ENCODE measurements at regions not wholly inside any gene's neighbourhood (a gene's known extent, or its start where the extent isn't known, plus 50 kb on each side); places are given as distances from the start of the nearest gene placed in this dataset.

DNA sequence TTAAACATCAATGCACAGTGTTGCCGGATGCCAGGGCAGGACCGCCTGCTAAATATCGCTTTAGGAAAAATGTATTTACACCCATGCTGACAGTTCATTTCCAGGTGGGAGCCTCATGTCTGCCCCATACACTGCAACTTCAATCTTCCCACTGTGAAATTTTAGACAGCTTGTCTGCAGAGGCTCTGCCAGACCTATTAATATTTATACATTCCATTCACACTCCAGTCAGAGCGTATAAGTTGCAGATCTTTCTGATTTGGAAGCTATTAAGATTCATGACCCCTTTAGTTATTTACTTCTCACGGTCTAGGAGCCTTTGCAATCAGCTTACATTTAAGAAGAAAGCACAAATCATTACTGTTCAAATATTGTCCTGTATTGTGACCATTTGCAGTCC is 357.4 kb downstream of the ATP23 start:
- H3K9me3 Mint-ChIP-seq, result no peaks in the 10 kb centered on the region
- DNase-seq, result no peak
- no peaks in the 10 kb centered on the region for H3K4me1 Mint-ChIP-seq (ENCODE audit: low read depth)
- ATAC-seq, result no peak
- H3K36me3 Mint-ChIP-seq (ENCODE audit: insufficient read depth), result no peaks in the 10 kb centered on the region
- peaks cover 7% of the 10 kb centered on the region for H3K27me3 Mint-ChIP-seq (ENCODE audit: low read depth)
- no peak overlapping the region for H3K4me3 Mint-ChIP-seq

DNA sequence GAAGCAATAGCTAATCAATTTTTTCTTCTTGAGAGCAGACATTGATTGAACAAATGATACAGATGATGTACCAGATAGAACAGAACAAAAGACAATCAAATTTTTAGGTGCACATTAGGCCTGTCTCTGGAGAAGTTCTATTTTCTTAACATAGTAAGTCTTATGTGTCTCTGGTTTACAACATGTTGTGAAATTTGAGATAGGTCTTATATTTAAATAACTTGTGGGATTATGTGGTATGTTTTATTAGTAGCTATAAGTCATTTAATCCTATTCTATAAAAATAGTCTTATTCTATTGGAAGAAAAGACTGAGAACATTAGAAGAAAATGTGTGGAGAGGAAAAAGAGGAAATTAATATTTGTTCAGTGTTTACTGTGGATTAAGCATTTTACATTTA is 358.0 kb downstream of the ATP23 start:
- Mint-ChIP-seq H3K36me3 (ENCODE audit: insufficient read depth) (no peaks in the 10 kb centered on the region), H3K4me3 (no peak overlapping the region), H3K4me1 (ENCODE audit: low read depth) (no peaks in the 10 kb centered on the region), H3K27me3 (ENCODE audit: low read depth) (peaks cover 5% of the 10 kb centered on the region), H3K9me3 (no peaks in the 10 kb centered on the region)
- ATAC-seq (no peak), DNase-seq (no peak)

DNA sequence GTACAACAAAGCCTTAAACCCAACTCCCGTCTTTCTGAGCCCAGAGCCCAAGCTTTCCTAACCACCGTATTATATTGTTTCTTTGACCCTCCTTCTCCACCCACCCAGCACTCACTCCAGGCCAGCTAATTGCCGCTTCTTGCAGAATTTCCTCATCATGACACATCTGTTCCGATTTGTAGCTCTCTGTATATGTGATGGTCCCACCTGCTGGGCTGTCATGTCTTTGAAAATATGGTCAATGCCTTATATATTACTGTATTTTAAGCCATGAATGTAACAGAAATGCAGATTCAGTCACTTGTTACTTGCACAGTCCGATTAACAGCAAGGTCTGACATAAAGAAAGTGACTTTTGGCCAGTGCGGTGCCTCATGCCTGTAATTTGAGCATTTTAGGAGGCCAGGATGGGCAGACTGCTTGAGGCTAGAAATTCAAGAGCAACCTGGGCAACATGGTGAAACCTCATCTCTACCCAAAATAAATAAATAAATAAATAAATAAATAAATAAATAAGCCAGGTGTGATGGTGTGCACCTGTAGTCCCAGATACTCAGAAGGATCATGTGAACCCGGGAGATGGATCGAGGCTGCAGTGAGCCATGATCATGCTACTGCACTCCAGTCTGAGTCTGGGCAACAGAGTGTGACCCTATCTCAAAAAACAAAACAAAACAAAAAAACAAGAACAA is 359.8 kb downstream of the ATP23 start:
- Mint-ChIP-seq H3K27me3 (ENCODE audit: low read depth) (no peaks in the 10 kb centered on the region), H3K4me1 (ENCODE audit: low read depth) (no peaks in the 10 kb centered on the region), H3K4me3 (no peak overlapping the region), H3K9me3 (no peaks in the 10 kb centered on the region), H3K36me3 (ENCODE audit: insufficient read depth) (no peaks in the 10 kb centered on the region)
- DNase-seq (no peak), ATAC-seq (no peak)

DNA sequence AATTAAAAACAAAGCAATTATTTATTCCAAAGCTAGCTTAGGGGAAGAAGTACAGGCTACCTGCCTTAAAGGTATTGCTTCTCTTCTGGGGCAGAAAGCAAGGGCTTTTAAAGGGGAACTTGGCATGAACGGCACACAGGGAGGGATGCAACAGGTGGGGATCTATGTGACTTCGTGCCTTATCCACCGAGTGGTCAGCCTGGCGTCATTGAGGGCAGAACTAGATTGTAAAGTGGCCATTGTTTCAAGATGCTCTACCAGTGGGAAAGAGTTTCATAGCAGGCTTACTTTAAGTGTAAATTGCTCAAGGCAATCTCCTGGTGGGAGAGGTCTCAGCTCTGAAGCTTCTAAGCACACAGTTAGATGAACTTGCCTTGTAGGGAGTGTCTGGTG is 360.4 kb downstream of the ATP23 start:
- H3K27me3 Mint-ChIP-seq (ENCODE audit: low read depth), result no peaks in the 10 kb centered on the region
- H3K4me3 Mint-ChIP-seq, result no peak overlapping the region
- no peaks in the 10 kb centered on the region for H3K36me3 Mint-ChIP-seq (ENCODE audit: insufficient read depth)
- DNase-seq (no peak), ATAC-seq (no peak)
- H3K4me1 Mint-ChIP-seq (ENCODE audit: low read depth), result no peaks in the 10 kb centered on the region
- H3K9me3 Mint-ChIP-seq, result no peaks in the 10 kb centered on the region

DNA sequence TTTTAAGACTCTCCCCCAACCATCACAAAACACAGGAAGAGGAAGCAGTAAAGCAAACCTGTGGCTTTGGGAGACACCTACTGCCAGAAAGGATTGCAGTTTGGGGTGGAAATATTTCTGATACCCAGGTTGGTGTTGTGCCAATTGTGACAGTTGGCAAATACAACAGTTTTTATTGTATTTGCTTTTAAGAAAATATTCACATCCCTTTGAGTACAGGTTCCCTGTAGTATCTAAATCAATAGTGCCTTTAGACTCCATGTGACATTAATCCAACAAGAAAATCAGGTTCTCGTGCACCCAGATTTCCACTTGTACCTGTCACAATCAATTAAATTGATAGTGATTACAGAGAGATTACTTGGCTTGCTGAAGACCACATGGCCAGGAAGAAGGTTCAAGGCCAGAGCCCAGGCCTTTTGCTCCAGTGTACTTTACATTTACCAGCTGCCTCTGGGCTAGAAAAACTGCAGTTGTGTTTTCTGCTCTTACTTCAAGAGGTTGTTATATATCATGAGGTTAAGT is 361.2 kb downstream of the ATP23 start:
- Mint-ChIP-seq H3K9me3 (no peaks in the 10 kb centered on the region), H3K4me3 (no peak overlapping the region), H3K36me3 (ENCODE audit: insufficient read depth) (no peaks in the 10 kb centered on the region), H3K27me3 (ENCODE audit: low read depth) (no peaks in the 10 kb centered on the region), H3K4me1 (ENCODE audit: low read depth) (no peaks in the 10 kb centered on the region)
- DNase-seq (no peak), ATAC-seq (no peak)

DNA sequence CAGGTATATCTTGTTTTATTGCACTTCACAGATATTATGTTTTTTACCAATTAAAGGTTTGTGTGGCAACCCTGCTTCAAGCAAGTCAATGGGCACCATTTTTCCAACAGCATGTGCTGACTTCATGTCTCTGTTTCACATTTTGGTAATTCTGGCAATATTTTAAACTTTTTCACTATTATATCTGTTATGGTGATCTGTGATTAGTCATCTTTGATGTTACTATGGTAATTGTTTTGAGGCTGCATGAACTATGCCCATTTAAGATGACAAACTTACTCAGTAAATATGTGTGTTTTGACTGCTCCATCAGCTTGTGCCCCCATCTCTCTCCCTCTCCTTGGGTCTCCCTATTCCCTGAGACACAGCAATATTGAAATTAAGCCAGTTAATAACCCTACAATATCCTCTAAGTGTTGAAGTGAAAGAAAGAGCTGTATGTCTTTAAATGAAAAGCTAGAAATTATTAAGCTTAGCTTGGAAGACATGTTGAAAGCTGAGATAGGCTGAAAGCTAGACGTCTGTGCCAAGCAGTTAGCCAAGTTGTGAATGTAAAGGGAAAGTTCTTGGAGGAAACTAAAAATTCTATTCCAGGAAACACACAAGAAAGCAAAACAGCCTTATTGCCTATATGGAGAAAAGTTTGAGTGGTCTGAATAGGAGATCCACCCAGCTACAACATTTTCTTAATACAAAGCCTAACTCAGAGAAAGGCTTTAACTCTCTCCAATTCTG is 365.1 kb downstream of the ATP23 start:
- DNase-seq (no peak), ATAC-seq (no peak)
- H3K27me3 Mint-ChIP-seq (ENCODE audit: low read depth), result no peaks in the 10 kb centered on the region
- H3K4me1 Mint-ChIP-seq (ENCODE audit: low read depth), result no peaks in the 10 kb centered on the region
- no peaks in the 10 kb centered on the region for H3K36me3 Mint-ChIP-seq (ENCODE audit: insufficient read depth)
- no peak overlapping the region for H3K4me3 Mint-ChIP-seq
- H3K9me3 Mint-ChIP-seq, result no peaks in the 10 kb centered on the region

DNA sequence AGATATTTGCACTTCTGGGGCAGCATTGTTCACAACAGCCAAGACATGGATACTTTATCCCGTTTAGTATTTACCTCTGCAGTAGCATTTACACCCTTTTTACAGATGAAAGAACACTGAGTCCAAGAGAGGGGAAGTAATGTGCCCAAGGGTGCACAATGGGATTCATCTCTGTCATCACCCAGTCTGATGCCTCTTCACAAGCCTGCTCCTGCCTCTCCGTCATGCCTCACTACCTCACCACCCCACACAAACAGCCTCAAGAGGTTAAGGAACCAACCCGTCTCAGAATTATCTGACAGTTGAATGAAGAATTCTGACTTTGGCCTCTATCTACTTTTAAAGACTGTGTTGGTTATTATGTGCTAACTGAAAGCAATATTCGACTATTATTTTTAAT is 368.4 kb downstream of the ATP23 start:
- Mint-ChIP-seq H3K36me3 (ENCODE audit: insufficient read depth) (no peaks in the 10 kb centered on the region), H3K9me3 (no peaks in the 10 kb centered on the region), H3K27me3 (ENCODE audit: low read depth) (no peaks in the 10 kb centered on the region), H3K4me1 (ENCODE audit: low read depth) (no peaks in the 10 kb centered on the region), H3K4me3 (no peak overlapping the region)
- ATAC-seq, result no peak
- no peak for DNase-seq

DNA sequence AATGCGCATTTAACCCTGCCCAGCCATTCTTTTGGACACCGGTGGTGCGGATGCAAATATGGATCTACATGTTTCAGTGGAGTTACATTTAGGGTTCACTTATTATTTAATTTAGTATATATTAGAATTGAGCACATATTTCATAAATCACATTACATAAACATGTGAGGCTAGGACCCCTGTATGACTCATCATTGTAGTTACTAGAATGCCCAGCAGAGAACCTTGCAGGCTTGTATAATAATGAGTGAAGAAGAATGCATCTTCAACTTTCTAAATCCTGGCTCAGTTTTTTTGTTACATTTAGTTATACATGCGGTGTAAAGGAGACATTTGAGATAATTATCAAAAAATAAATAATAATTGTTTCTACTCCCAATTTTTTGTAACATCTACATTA is 369.0 kb downstream of the ATP23 start:
- Mint-ChIP-seq H3K4me1 (ENCODE audit: low read depth) (no peaks in the 10 kb centered on the region), H3K27me3 (ENCODE audit: low read depth) (no peaks in the 10 kb centered on the region), H3K4me3 (no peak overlapping the region), H3K36me3 (ENCODE audit: insufficient read depth) (no peaks in the 10 kb centered on the region), H3K9me3 (no peaks in the 10 kb centered on the region)
- ATAC-seq, result no peak
- no peak for DNase-seq

DNA sequence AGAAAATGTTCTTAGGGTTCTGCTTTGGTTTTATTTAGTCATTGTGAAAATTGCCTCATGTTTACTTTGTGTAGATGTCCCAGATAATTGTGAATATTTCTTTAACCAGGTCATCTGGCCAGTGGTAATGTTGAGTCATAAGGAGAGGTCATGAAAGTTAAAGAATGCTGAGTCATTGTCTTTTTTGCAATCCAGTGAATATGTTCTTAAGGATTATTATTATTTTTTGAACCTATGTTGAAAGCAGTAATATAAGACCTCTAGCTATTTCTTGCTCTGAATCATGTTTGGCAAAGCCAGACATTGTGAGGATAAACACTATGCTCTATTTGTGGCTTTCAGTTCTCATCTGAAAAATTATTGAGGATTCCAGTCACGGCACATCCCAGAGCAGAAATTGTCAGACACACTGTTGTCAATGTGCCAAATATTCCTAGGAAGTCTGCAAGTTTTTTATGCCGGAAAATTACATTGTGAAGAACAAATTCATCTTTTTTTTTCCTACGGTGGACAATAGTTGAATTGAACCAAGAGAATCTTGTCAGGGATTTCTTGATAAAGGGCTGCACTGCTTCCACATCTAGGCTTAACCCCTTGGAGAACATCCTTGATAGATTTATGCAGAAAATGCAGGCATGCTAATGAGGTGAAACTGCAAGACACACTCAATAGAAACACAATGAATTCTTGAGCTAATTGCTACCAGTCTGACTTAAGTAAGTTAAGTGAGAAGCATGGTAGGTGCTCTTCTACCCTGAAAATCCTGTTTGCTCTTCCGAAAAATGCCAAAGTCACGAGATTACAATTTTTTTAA is 369.6 kb downstream of the ATP23 start:
- Mint-ChIP-seq H3K36me3 (ENCODE audit: insufficient read depth) (no peaks in the 10 kb centered on the region), H3K4me3 (no peak overlapping the region), H3K27me3 (ENCODE audit: low read depth) (no peaks in the 10 kb centered on the region), H3K4me1 (ENCODE audit: low read depth) (no peaks in the 10 kb centered on the region), H3K9me3 (no peaks in the 10 kb centered on the region)
- ATAC-seq (no peak), DNase-seq (no peak)

DNA sequence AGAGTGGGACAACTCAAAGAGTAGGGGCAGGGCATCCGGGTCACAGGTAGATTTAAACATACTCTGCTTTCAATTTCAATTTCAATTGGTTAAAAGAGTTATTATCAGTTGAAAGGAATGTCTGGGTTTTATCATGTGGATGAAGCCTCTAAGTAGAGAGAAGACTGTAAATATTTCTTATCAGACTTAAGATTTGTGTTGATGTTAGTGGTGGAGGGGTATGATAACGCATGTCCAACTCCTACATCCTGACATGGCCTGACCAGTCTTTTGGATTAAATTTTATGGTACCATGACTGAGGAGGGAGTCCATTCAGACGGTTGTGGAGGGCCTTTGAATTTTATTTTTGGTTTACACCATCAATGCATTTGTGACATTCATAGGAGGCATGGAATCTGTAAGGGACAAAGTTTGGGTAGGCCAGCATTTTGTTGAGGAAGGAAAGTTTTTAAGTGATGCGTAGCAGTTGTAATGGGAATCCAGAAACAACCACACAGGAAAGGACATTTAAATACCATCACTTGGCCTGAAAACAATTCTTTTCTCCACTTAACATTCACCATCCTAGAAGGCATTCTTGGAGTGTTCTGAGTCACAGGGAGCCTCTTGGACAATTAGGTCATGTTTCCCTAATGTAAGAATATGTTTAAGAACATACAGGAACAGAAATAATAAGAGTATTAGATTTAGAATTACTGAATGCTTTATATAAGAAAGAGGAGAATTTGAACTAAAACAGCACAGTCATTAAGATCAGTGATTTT is 371.9 kb downstream of the ATP23 start:
- Mint-ChIP-seq H3K36me3 (ENCODE audit: insufficient read depth) (no peaks in the 10 kb centered on the region), H3K27me3 (ENCODE audit: low read depth) (no peaks in the 10 kb centered on the region), H3K4me1 (ENCODE audit: low read depth) (no peaks in the 10 kb centered on the region), H3K4me3 (no peak overlapping the region), H3K9me3 (peaks cover 4% of the 10 kb centered on the region)
- ATAC-seq, result no peak
- no peak for DNase-seq

DNA sequence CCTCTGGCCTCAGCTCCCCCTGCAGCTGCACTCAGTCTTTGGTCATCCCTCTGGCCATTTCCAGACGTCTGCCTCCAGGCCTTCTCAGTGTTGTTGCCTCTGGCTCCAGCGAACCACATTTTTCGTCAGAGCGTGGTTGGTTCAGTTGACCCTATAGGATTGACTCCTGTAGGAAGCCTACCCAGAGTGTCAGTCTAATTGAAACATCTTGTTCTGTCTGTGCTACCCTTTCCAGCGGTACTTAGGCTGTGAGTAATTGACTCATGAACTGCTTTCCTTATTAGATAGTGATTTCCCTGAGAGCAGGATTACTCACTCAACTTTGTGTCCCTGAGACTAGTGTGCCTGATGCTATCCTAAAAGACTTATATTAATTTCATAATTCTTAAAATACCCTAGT is 373.2 kb downstream of the ATP23 start:
- DNase-seq (no peak), ATAC-seq (no peak)
- Mint-ChIP-seq H3K4me1 (ENCODE audit: low read depth) (no peaks in the 10 kb centered on the region), H3K27me3 (ENCODE audit: low read depth) (no peaks in the 10 kb centered on the region), H3K36me3 (ENCODE audit: insufficient read depth) (no peaks in the 10 kb centered on the region), H3K9me3 (peaks cover 10% of the 10 kb centered on the region), H3K4me3 (no peak overlapping the region)

DNA sequence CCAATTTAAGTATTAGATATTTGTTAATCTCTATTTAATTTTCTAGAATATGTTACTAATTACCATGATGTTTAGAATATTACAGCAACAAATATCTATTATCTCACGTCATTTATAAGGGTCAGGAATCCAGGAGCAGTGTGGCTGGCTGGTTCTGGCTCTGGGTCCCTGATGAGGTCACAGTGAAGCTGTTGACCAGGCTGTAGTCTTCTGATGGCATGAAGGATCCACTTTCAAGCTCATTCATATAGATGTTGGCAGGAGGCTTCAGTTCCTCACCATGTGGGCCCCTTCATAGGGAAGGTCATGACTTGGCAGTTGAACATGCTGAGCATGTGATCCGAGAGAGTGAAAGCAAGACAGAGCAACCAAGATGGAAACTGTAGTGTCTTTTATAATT is 375.6 kb downstream of the ATP23 start:
- no peak overlapping the region for H3K4me3 Mint-ChIP-seq
- no peaks in the 10 kb centered on the region for H3K27me3 Mint-ChIP-seq (ENCODE audit: low read depth)
- no peaks in the 10 kb centered on the region for H3K4me1 Mint-ChIP-seq (ENCODE audit: low read depth)
- H3K9me3 Mint-ChIP-seq, result peaks cover 10% of the 10 kb centered on the region
- ATAC-seq (no peak), DNase-seq (no peak)
- no peaks in the 10 kb centered on the region for H3K36me3 Mint-ChIP-seq (ENCODE audit: insufficient read depth)

DNA sequence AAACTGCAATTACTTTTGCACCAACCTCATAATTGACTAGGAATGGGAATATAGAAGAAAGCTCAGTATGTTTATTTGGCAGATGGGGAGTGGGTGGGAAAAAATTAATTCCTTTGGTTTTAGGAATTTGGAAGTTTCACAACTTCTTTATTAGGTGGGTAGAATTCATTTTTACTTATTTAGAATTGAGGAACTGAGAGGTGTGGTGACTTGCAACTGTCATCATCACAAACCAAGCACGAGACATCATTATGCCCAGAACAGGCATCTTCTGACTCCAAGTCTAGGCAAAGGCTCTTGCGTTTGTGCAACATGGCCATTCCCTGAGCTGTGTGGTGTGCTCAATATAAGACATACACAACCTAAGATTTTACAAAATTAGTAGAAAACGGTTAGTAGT is 380.0 kb downstream of the ATP23 start:
- no peaks in the 10 kb centered on the region for H3K36me3 Mint-ChIP-seq (ENCODE audit: insufficient read depth)
- no peak overlapping the region for H3K4me3 Mint-ChIP-seq
- ATAC-seq (no peak), DNase-seq (no peak)
- H3K4me1 Mint-ChIP-seq (ENCODE audit: low read depth), result no peaks in the 10 kb centered on the region
- H3K9me3 Mint-ChIP-seq, result peaks cover 10% of the 10 kb centered on the region
- H3K27me3 Mint-ChIP-seq (ENCODE audit: low read depth), result no peaks in the 10 kb centered on the region

DNA sequence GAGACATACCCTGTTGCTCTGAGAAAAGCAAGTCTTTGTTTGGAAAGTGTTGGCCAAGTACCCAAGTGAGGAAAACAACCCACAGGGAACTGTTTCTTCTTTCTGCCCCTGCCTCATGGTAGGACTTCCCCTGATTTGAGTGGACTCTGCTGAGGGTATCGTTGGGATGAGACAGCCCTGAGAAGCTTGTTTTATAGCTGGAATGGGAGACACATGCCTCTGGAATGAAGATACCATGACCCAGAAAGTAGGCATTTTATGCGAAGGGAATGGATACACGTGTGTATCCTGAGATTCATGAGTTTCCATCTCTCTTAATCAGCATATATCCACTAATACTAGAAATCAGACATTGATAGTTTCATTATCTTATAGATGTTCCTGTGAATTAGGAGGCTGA is 382.3 kb downstream of the ATP23 start:
- Mint-ChIP-seq H3K36me3 (ENCODE audit: insufficient read depth) (no peaks in the 10 kb centered on the region), H3K4me3 (no peak overlapping the region), H3K9me3 (peaks cover 7% of the 10 kb centered on the region), H3K4me1 (ENCODE audit: low read depth) (no peaks in the 10 kb centered on the region), H3K27me3 (ENCODE audit: low read depth) (no peaks in the 10 kb centered on the region)
- no peak for DNase-seq
- no peak for ATAC-seq

Data from activated T-cell treated with anti-CD3 and anti-CD28 coated beads, Interleukin-2, amount 50 U/mL, for 4 hours (primary cell).